T1000 (cell line): ENCODE measurements at regions not wholly inside any gene's neighbourhood (a gene's known extent, or its start where the extent isn't known, plus 50 kb on each side); places are given as distances from the start of the nearest gene placed in this dataset.
"Not testable (repeated sequence)": the region's sequence is repeated elsewhere in the genome, so short reads cannot be mapped to it uniquely, and the experiment has no call there.

Source experiments
- DNase-seq: peaks from one replicate; lab custom pipeline; 2025; ENCODE audit warnings: mixed read lengths; lab: John Stamatoyannopoulos, UW

DNA sequence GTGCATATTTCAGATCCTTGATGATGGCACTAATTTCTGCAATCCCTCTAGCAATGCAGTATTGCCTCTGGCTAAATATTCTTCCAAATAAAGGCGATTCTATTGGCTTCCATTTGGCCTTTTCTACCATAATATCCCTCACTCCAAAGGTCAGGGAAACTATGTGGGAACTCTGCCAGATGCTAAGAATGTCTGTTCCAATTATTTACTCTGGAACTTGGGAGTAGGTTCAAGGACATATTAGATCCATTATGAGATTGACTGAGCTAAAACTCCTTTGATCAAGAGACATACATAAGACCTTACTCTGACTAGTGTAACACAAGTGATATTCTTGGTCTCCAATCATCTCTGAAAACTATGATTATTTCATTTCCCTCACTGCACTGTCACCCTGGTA lies 674.5 kb upstream of the NECTIN3 start:
- no peak for DNase-seq

DNA sequence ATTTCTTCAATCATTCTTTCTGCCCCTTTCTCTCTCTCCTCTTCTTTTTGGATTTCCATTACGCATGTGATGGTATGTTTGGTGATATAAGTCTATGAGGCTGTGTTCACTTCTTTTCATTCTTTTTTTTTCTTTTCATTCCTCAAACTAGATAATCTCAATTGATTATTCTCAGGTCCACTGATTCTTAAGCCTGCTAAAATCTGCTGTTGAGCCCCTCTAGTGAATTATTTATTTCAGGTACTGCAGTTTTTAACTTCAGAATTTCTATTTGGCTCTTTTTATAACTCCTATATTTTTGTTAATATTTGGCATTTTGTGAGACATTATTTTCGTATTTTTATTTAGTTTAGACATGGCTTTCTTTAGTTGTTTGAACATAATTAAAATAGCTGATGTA lies 671.3 kb upstream of the NECTIN3 start:
- no peak for DNase-seq

DNA sequence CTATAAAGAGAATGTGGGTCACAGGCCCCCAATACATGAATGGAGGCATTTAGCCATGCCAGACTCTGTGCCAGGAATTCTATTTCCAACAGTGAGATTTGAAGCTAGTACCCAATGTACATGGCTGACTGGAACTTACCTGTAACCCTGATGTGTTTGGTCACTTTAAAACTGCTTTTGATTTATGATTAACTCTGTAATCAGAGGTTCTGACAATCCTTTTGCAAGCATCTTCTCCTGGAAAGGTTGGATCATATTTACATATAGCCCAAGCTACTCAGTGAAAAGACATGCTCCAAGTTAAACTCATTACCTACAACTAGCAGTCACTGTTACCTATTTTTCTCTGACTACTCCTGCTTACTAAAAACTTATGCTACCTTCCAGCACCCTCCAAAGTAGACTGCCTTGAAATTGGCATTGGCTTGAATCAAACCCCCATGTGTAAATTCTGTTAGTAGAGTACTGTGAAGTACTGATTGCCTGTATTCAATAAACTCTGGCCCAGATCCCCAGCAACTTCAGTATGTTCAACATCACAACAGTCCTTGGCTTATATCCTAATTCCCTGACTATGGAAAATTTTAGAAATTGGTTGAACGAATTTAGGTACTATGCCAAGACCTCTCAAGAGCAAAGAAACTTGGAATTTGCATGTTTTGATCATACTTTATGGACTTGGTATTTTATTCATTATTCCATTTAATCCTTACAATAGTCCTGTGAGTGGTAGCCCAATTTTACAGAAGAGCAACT lies 665.6 kb upstream of the NECTIN3 start:
- DNase-seq: no peak

DNA sequence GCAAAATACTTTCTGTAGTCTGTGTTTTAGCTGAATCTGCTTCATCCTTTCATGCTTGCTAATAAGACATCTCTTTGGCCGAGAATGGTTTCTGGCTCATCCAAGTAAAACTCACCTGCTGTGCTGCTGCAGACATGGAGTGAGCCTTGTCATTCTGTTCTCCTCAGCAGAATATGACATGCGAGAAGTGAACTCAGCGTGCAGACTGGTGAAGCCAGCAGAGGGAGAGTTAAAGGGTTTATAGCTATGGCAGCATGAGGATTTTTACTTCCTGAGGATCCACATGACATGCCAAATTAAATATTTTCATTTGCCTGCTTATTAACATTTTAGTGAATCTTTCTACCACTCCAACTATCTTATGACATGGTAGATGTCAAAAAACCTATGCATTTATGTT lies 658.4 kb upstream of the NECTIN3 start:
- DNase-seq: no peak

DNA sequence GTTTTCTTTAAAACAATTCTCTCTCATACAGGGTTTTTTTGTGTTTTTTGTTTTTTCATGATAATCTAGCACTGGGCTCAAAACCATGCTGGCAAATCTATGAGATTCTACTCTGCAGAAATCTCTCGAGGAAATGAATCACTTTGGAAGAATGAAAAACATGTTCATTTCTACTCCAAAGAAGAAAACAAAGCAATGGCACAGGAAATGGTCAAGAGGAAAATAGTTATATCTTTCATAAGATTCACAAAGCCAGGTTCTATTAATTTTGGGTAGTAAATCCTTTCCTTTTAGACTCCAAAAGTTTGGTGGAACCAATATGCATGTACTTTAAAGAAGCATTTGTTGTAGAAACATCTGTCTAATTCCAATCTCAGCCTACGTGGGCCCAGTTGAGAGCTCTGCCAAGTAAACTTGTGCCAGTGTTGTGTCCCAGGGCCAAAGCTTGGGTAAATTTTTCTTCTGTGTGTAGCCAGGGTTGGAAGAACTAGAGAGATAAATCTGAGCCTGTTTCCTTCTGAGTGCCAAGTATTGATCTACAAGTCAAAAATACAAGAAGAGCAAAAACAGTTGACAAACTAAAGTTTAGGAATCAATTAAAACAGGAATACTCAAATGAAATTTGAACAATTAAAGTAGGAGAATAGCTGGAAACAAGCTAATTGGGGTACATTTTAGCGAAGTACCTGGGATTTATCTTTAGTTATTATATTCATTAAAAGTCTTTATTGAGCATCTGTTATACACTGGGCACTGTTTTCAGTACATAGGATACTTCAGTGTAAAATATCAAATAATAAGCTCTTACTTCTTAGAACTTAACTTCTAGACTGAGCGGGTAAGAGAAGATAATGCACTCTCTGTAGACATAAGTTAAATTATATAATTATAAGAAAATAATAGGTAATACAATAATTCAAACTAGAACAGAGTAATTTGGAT lies 657.5 kb upstream of the NECTIN3 start:
- no peak for DNase-seq

DNA sequence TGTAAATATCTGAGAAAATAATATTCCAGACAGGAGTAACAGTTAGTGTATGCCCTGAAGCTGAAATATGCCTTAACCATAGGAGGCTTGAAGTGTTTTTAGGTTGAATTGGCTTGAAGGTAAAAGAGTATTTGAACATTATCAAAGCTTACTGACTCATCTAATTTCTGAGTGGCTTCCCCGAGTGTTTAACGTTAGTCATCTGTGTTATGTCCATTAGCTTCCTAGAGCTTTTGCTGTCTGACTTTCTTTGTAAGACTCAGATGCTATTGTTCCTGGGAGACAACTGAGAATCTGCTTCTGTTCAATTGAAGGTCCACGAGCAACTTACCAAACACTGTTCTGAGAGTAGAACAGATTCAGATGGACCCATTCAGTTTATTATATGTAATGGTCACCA lies 656.8 kb upstream of the NECTIN3 start:
- DNase-seq: no peak

DNA sequence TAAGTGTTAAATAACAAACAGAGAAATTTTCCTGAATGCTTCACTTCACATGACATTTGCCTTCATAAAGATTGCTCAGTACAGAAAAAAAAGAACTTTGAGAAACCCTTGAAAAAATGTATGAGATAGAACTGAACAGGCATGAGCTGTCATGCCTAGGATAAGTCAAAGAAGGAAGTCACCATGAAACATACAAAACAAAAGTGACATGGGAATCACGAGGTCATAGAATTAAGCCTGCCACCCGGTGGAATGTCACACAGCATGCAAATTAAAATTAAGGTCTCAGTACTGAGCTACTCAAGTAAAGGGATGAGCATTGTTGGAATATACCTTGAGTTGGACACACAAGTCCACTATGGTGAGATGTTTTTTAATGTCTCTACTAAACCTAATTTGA lies 652.5 kb upstream of the NECTIN3 start:
- no peak for DNase-seq

DNA sequence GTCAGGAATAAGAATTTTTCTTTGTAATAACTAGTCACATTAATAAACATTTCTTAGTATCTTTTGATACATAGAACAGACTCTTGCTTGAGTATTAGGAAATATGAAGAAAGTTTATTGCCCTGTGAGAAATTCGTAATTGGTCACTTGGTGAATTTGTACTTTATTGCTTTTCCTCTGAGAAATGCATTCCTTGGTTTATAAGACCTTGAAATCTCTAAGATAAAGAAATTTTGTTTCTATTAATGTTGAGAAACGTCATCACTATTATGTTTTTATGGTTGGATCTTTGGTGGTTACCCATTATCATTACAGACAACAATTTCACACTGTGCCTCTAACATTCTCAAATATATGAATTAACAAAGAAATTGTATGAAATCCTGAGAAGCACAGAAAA lies 652.0 kb upstream of the NECTIN3 start:
- DNase-seq: no peak

DNA sequence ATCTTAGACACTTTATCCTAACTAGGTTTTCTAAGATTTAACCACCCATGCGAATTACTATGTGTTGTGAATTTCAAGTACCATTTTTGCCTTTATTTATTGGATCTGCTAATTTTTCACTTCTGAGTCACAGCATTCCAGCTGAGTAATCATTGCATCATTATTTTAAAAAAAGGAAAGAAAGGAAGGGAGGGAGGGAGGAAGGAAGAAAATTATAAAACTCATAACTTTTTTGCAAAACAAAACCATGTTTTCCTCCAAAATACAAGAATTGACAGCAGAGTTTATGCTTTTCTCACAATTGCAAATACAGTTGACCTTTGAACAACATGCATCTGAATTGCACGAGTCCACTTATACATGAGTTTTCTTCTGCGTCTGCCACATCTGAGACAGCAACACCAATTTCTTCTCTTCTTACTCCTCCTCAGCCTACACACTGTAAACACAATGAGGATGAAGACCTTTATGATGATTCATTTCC lies 651.4 kb upstream of the NECTIN3 start:
- no peak for DNase-seq

DNA sequence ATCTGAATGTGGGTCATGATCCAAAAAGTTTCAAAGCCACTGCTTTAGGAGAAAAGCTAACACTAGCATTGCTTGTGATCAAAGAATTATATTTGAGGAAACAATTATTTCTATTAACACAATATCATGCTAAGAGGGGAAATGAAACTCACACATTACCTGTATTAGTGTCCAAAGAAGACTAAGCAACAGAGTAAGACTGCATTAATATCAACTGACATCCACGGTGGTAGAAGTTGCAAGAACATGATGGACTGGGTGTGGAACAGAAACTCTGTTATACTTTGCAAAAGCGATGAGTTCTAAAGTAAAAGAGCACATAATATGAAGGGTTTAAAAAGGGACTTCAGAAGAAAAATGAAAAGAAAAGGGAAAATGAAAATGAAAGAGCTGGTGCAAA lies 648.3 kb upstream of the NECTIN3 start:
- no peak for DNase-seq

DNA sequence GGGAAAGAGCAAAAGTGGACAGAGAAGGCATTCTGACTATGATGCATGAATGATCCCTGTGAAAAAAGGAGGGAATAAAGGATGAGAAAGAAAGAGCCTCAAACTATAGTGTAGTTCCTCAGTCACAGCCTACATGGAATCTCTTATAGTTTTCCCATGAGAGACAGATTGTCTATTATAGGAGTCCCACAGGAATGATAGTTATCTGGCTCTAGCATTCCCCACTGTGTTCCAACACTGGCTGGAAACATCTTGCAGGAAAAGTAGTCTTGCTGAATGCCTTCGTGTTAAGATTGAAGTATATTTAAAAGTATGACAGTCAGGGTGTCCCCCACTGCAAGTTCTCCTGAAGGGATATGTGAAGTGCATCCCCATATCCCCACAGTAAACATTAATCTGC lies 641.5 kb upstream of the NECTIN3 start:
- no peak for DNase-seq

DNA sequence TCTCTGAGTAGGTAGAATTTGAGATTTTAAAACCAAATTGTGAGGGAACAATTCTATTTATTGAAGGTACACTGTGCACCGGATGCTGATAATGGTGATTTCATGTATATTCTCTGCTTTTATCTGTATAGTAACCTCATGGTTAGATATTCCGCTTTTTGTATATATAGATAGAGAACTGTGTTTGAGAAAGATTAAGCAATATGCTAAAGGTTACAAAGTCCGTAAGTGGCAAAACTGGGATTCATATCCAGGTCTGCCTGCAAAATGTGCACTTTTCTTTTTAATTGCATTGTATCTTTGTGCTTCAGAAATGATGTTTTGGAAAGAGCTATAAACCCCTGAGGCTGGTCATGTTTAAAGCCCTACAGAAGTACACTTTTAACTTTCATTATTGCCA lies 635.4 kb upstream of the NECTIN3 start:
- no peak for DNase-seq

DNA sequence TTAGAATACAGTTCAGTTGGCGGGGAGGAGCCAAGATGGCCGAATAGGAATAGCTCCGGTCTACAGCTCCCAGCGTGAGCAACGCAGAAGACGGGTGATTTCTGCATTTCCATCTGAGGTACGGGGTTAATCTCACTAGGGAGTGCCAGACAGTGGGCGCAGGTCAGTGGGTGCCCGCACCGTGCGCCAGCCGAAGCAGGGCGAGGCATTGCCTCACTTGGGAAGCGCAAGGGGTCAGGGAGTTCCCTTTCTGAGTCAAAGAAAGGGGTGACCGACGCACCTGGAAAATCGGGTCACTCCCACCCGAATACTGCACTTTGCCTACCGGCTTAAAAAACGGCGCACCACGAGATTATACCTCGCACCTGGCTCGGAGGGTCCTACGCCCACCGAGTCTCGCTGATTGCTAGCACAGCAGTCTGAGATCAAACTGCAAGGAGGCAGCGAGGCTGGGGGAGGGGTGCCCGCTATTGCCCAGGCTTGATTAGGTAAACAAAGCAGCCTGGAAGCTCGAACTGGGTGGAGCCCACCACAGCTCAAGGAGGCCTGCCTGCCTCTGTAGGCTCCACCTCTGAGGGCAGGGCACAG lies 631.5 kb upstream of the NECTIN3 start:
- DNase-seq: not testable (repeated sequence)

DNA sequence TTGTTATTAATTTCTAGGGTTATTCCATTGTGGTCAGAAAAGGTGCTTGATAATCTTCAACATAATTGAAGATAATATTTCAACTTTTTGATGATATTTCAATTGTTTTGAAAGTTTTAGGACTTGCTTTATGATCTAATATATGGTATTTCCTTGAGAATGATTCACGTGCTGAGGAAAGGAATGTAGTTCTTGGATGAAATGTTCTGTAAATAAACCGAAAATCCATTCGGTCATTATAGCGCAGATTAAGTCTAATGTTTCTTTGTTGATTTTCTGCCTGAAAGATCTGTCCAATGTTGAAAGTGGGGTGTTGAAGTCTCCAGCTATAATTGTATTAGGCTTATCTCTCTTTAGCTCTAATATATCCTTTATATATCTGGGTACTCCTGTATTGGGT lies 617.5 kb upstream of the NECTIN3 start:
- no peak for DNase-seq

DNA sequence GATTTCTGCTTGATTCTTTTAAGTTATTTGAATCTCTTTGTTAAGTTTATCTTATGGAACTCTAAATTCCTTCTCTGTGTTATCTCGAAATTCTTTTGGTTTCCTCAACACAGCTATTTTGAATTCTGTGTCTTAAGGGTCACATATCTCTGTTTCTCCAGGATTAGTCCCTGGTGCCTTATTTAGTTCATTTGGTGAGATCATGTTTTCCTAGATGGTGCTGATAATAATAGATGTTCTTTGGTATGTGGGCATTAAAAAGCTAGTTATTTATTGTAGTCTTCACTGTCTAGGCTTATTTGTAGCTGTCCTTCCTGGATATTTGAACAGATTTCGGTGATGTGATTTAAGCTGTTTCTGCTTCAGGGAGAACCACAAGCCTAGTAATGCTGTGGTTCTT lies 615.6 kb upstream of the NECTIN3 start:
- DNase-seq: no peak

DNA sequence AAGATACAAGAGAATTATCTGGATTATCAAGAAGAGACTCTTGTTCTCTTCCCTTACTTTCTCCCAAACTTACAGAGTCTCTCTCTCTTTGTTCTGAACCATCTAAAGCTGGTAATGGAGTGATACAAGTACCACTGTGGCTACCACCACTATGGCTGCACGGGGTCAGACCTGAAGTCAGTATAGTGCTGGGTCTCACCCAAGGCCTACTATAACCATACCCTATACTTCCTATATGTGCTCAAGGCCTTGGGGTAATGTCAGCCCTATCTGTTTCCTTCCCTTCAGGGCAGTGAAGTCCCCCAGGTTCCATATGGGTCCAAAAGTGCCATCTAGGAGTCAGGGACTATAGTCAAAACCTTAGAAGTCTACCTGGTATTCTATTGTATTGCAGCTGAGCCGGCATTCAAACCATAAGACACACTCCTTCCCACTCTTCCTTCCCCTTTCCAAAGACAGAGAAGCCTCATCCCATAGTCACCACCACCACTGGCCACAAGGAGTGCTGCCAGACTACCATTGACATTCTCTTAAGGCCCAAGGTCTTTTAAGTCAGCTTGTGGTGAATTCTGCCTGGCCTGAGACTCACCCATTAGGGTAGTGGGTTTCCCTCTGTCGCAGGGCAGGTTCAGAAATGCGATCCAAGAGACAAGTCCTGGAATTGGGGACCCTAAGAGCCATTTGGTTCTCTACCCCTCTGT lies 615.0 kb upstream of the NECTIN3 start:
- no peak for DNase-seq

DNA sequence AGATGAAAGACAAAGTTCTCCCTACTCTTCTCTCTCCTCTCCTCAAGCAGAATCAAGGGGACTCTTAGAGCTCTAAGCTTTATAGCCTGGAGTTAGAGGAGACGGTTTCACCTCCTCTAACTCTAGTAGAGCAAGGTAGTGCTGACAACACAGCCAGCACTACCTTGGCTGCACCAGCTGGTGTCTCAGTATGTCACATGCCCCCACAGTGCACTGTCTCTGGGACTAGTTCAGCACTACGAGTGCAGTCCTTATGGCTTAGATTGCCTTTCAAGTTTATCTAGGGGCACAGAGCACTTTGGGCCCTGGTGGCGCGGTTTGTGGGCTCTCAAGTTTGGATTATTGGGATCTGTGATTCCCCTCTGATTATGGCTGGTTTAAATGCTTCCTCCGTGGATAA lies 614.1 kb upstream of the NECTIN3 start:
- no peak for DNase-seq

DNA sequence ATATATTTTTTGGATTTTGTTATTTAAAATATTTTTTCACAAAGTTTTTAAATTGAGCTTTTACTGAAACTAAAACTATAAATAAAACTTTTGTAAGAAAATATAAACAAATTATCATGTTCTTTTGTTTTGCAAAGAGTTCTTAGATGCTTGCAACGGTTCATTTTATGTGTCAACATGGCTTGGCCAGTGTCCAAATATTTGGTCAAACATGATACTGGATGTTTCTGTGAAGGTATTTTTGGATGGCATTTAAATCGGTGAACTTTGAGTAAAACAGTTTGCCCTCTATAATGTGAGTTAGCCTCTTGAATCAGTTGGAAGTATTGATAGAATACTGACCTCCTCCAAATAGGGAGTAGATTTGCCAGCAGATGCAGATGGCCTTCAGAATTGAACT lies 612.6 kb upstream of the NECTIN3 start:
- DNase-seq: no peak

DNA sequence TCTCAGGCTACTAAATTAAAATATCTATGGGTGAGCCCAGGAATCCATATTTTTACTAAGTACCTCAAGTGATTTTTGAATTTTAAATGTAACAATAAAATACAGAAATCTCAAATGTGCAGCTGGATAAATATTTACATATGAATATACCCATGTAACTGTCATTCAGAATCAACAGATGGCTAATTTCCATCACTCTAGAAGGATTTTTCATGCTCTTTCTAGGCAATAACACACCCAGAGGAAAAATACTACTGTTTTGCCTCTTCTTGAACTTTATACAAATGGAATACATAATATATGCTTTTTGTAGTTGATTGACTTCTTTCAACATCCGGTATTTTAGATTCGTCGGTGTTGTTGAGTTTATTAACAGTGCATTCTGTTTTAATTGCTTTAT lies 601.3 kb upstream of the NECTIN3 start:
- DNase-seq: no peak

DNA sequence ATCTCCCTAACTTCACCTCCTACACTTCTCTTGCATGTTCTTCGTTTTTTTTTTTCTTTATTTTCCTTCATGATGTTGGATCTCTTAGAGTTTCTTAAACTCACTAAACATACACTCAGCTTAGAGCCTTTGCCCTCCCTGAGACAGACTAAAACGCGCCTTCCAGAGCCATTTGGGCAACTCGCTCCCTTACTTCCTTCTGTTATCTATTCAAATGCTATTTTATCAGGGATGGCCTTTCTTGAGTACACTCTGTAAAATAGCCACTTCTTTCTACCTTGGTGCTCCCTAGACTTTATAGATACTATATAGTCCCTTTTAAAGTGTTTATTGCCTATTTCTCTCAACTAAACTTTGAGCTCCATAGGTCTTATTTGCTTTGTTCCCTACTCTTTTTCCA lies 598.2 kb upstream of the NECTIN3 start:
- no peak for DNase-seq

DNA sequence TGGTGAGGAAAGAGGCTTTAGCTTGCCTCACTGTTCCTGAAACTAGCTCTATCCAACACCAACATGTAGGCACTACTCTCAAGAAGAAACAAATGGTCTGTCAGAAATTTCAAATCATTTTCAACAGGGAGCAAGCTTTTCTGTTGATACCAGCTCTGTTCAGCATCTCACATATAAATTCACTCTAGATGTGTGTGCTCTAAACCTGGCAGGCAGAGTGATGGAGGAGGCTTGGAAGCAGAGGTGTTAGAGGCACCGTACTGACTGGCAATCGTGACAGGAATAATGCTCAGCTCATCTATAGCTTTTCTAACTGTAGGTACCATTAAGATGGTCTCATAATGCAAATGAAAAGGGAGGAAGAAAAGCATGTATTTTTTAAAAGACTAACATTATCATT lies 597.2 kb upstream of the NECTIN3 start:
- no peak for DNase-seq

DNA sequence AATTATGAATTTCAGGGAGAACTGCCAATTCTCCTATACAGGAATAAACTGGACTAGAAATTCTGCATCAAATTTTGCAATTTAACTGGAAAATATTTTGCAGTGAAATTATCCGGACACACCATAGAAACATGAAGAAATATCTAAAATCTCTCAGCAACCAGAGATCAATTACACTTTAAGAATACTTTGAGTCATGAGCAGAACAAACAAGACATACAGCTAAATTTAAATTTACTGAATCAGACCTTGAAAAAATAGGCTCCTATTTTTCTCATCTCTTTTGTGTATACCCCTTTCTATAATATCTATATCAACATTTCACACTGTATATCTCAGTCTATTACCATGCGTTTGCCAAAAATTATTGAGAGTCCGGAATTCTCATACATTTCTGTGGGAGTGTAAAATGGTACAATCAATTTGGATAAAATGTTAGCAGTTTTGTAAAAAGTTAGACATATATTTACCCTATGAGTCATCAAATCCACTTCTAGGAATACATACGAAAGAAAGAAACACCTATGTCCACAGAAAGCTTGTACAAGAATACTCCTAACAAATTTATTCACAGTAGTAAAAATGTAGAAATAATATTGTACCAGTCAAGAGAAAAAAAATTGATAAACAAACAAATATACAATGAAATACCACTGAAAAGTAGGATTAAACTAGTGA lies 593.1 kb upstream of the NECTIN3 start:
- DNase-seq: no peak
